Islet of Langerhans (tissue), 1 donor: ENCODE measurements at regions not wholly inside any gene's neighbourhood (a gene's known extent, or its start where the extent isn't known, plus 50 kb on each side); places are given as distances from the start of the nearest gene placed in this dataset.
"Not testable (repeated sequence)": the region's sequence is repeated elsewhere in the genome, so short reads cannot be mapped to it uniquely, and the experiment has no call there.

Experiments used
- FAIRE-seq: peaks from one replicate; lab custom pipeline; 2011; peaks lifted over from hg19 to GRCh38; lab: Jason Lieb, UNC

DNA sequence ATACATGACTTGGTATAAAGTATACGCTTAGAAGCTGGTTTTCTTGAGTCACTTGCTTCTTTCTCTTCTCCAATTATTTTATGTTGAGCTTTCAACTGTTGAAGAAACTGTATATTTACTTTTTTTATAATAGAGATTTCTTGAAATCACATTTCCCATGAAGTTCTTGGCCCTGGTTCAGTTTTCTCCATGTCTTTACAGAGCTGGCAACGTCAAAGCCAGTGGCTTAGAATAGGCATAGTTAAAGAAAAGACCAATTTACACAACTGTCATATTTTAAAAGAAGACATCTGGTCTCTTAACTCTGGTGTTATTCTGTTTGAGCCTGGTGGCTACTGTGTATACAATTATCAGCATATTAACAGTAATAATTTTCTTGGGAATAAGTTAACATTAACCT is 1249.3 kb downstream of the CDH12 start:
- no peak for FAIRE-seq

DNA sequence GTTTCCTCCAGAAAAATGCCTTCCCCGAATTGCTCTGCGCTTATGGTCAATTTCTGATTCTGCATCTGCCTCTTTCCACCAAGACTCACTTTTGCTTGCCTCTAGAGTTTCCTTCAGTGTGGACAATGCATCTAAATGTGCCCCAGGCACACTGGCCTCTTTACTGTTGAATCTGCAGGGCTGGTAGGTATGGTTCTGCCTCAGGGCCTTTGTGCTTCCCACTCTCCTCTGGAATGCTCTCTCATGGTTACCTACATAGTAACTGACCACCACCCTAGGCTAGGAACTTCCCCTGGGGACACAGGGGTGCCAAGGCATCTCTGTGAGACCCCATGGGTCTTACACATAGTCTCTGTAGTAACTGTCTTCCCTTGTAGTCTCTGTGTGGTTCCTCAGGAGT is 1258.6 kb downstream of the CDH12 start:
- no peak for FAIRE-seq

DNA sequence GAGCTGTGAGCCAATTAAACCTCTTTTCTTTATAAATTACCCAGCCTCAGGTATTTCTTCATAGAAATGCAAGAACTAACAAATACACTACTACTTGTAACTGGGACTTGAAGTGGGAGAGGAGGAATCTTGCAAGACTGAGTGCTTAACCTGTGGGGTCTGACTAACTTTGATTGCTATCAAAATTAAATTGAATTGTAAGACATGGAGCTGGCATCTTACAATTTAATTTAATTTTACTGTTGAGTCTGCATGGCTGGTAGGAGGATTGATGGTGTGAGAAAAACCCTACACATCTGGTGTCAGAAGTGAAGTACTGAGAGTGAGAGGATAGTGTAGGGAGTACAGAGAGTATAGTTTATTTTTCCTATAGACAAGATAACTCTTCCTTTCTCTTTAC is 1259.9 kb downstream of the CDH12 start:
- no peak for FAIRE-seq

DNA sequence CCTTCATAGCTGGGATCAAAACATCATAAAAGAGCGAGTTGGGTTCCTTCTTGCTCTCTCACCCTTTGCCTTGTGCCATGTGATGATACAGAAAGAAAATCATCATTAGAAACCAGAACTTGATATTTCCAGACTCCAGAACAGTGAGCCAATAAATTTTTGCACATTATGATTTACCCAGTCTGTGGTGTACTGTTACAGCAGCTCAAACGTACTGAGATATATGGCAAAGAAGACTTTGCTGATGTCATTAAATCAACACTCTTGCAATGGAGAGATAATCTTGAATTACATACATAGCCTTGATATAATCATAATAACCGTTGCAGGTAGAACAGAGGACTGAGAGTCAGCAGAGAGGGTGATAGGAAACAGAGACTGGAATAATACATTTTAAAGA is 1271.6 kb downstream of the CDH12 start:
- FAIRE-seq, result no peak

GRCh38 chr5:21574961-21575360 is 1278.2 kb downstream of the CDH12 start:
- FAIRE-seq, result no peak

GRCh38 chr5:21574438-21574837 is 1278.7 kb downstream of the CDH12 start:
- no peak for FAIRE-seq

DNA sequence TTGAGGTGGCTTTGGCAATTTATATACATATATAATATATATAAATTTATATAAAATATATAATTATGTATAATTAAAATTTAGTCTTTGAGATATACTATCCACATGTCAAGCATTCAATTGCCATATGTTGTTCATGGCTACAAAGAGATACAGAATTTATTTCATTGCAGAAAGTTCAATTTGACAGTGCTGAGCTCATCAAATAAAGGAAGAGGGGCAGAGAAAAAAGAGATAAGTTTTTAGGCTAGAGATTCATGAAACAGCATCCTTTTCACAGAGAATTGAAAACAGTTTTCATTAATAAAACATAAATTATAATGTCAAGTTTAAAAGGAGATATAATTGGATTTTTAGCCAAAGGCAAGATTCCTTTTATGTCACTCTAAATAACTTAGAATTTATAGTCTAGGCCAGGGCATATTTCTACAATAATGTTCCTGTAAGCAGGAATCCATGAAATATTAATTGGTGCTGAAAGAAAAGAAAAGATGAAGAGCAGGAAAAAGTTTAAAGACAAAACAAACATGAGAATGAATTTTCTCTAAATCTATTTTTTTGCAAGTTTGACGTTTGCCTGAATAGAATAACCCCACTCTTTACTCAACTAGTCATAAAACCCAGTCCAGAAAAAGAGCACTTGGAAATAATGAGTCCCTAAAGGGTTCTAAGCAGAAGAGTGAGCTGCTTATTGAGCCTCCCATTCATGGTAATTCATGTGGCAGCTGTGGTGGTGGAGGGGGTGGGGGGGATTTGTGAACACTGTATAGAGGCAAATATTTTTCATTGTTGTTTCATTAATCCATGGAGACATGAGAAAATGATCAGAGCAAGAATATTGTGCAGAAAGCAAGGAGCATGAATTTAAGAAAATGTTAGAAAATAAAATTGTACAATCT is 1279.5 kb downstream of the CDH12 start:
- FAIRE-seq, result no peak

DNA sequence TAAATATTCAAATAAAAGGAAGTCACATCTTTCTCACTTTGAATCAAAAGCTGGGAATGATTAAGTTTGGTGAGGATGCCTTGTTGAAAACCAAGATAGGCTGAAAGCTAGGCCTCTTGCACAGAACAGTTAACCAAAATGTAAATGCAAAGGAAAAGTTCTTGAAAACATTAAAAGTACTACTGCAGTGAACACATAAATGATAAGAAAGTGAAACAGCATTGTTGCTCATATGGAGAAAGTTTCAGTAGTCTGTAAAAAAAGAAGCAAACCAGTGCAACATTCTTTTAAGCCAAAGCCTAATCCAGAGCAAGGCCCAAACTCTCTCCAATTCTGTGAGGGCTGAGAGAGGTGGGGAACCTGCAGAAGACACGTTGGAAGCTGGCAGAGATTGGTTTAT is 1281.9 kb downstream of the CDH12 start:
- not testable (repeated sequence) for FAIRE-seq

DNA sequence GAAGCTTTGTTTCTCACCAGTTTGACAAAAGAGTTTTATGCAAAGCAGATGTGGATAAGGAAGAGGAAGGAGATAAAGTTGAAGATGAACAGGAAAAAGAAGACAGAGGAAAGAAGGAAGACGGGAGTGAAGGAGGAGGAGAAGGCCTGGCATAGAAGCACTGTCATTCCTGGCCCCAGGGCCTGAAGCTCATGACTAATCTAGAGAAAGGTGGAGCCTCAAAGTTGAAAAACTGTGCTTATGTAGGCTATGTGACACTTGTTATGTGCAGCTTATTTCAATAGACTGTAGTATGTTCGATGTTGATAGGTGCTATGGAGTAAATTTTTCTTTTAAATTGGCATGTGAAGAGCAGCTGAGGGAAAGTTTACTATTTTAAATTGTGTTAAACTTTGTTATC is 1294.0 kb downstream of the CDH12 start:
- FAIRE-seq, result not testable (repeated sequence)

DNA sequence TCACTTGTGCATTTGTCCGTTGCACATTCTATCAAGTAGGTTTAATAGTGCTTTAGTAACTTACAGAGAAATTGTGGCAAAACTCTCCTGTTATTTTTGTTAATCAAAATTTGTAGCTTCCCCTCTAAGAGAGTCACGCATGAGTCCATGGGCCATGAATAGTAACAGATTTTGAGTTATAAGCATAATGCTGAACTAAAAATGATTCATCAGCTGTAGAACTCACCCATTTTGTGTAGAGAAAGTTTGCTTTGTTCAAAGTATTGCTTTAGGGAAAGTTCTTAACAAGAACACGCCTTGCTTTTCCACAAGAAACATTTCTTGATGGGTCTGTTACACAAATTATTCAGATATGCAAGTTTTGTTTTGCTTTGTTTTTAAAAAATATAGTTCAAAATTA is 1300.9 kb downstream of the CDH12 start:
- not testable (repeated sequence) for FAIRE-seq

- FAIRE-seq, result not testable (repeated sequence)
These were observed 1302.2 kb downstream of the CDH12 start for GRCh38 chr5:21550916-21551315.

- FAIRE-seq, result not testable (repeated sequence)
These were observed 1305.5 kb downstream of the CDH12 start for GRCh38 chr5:21547656-21548055.

- not testable (repeated sequence) for FAIRE-seq
These were observed 1318.0 kb downstream of the CDH12 start for GRCh38 chr5:21535114-21535513.

DNA sequence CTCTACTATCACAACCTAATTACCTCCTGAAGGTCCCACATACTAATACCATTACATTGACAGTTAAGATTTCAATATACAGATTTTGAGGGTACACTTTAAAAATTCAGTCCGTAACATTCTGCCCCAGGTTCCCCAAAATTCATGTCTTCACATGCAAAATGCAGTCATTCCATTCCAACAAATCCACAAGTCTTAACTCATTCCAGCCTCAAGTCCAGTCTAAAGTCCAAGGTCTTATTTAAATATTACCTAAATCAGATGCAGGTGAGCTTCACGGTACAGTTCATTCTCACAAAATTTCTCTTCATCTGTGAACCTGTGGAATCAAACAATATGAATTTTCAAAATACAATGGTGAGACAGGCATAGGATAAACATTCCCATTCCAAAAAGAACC is 1332.0 kb downstream of the CDH12 start:
- not testable (repeated sequence) for FAIRE-seq

- FAIRE-seq, result not testable (repeated sequence)
These were observed 1356.2 kb downstream of the CDH12 start for GRCh38 chr5:21496926-21497325.

DNA sequence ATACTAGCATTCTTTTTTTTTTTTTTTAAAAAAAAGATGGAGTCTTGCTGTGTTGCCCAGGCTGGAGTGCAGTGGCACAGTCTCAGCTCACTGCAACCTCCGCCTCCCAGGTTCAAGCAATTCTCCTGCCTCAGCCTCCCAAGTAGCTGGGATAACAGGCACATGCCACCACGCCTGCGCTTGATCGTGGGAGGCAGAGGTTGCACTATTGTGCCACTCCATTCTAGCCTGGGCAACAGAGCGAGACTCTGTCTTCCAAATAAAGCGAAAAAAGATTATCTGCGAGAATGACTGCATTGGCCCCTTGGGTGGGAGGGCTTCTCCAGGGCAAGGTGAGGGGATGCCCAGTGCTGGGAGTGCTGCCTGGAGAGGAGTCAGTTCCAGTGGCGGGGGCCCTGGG is 1357.1 kb downstream of the CDH12 start:
- not testable (repeated sequence) for FAIRE-seq

DNA sequence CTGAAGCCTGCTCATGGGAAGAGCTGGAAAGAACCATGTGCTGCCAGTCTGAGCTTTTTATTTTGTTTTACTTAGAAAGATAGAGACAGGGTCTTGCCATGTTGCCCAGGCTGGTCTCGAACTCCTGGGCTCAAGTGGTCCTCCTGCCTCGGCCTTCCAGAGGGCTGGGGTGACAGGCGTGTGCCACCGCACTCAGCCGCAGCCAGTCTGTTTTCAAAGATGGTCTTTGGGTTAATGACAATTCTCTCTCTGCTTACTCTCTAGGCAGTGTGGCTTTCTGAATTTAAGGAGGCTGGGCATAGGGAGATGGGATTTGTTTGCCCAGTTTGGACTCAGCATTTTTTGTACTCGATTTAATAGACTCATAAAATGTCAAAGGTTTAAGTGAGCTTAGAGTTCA is 1357.9 kb downstream of the CDH12 start:
- not testable (repeated sequence) for FAIRE-seq

DNA sequence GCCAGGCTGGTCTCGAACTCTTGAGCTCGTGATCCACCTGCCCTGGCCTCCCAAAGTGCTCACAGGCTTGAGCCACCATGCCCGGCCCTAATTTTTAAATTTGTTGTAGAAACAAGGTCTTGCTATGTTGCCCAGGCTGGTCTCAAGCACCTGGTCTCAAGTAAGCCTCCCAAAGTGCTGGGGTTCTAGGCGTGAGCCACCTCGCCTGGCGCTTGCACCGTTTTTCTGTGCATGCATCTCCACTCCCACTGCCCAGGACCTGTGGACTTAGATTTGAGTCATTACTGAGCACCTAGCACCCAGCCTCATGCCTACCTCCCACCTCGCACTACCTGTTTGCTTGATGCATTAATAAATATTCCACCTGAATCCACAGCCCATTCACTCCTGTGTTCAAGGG is 1359.1 kb downstream of the CDH12 start:
- not testable (repeated sequence) for FAIRE-seq

DNA sequence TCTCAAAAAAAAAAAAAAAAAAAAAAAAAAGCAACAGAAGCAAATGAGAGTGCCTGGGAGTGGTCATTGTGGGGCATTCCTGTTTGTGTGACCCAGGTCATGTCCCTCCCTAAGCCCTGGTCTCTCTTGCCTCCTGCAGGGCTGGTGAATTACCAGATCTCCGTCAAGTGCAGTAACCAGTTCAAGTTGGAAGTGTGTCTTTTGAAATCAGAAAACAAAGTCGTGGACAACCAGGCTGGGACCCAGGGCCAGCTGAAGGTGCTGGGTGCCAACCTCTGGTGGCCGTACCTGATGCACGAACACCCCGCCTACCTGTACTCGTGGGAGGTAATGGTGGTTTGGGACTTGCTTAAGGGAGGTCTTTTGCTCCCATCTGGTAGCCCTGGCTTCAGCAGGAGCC is 1362.0 kb downstream of the CDH12 start:
- not testable (repeated sequence) for FAIRE-seq

- FAIRE-seq, result not testable (repeated sequence)
These were observed 1364.3 kb downstream of the CDH12 start for GRCh38 chr5:21488828-21489227.

DNA sequence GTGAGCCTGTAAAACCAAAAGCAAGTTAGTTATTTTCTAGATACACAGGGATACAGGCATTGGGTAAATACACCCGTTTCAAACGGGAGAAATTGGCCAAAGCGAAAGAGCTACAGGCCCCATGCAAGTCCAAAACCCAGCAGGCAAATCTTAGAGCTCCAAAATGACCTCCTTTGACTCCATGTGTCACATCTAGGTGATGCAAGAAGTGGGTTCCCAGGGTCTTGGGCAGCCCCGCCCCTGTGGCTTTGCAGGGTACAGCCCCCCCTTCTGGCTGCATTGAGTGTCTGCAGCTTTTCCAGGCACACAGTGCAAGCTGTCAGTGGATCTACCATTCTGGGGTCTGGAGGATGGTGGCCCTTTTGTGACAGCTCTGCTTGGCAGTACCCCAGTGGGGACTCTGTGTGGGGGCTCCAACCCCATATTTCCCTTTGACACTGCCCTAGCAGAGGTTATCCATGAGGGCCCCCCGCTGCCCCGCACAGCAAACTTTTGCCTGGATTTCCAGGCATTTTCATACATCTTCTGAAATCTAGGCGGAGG is 1367.6 kb downstream of the CDH12 start:
- FAIRE-seq, result not testable (repeated sequence)

GRCh38 chr5:21484498-21484889 is 1368.7 kb downstream of the CDH12 start:
- not testable (repeated sequence) for FAIRE-seq

DNA sequence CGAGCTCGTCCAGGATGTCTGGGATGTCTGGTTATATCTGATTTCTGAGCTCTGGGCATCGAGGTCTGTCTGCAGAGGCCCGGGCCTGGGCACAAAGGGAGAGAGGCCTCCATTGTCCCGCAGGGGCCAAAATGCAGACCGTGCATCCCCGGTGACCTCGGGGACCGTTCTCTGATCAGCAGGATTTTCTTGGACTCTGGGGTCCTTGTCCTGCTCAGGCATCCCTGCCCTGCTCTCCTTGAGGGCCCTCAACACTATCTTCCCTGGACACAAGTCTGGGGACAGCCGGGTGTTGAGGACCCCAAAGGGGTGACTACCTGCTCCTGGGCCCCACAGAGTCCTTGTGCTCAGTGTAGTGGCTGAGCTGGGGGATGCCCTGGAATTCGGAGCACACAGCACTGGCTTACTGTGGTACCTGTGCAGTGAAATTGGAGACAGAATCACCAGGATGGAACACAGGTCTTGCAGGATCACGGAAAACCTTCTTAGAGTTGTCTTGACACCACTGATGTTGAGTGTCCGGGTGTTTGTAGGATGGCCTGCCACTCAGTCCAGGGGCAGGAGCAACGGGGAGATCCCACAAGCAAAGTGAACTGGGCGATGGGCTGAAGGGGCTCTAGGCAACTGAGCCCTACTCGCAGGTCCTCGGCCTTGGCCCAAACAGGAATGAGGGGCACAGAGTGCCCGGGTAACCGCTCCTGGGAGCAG is 1369.2 kb downstream of the CDH12 start:
- not testable (repeated sequence) for FAIRE-seq
